ENCODE measurements at regions not wholly inside any gene's neighbourhood (a gene's known extent, or its start where the extent isn't known, plus 50 kb on each side); places are given as distances from the start of the nearest gene placed in this dataset.

- H3K36me3 ChIP-seq = no peaks in the 10 kb centered on the region
- no peaks in the 10 kb centered on the region for H3K4me1 ChIP-seq
- 85 to 88% methylated on average over 2 of the region's 2 CpGs for WGBS, 2 donors
- no peak overlapping the region for H3K27ac ChIP-seq
- H3K27me3 ChIP-seq = no peaks in the 10 kb centered on the region
- intact Hi-C loops (cut with DNase I) = no loop called here
- H3K4me3 ChIP-seq (replicated peaks in 1 of 3) = no peak overlapping the region
- DNase-seq = no peak
- H3K9me3 ChIP-seq = no peaks in the 10 kb centered on the region
- TF ChIP-seq POLR2A (IDR thresholded peaks at IDR 0.05) = no peak
- TF ChIP-seq, protein P1, sequence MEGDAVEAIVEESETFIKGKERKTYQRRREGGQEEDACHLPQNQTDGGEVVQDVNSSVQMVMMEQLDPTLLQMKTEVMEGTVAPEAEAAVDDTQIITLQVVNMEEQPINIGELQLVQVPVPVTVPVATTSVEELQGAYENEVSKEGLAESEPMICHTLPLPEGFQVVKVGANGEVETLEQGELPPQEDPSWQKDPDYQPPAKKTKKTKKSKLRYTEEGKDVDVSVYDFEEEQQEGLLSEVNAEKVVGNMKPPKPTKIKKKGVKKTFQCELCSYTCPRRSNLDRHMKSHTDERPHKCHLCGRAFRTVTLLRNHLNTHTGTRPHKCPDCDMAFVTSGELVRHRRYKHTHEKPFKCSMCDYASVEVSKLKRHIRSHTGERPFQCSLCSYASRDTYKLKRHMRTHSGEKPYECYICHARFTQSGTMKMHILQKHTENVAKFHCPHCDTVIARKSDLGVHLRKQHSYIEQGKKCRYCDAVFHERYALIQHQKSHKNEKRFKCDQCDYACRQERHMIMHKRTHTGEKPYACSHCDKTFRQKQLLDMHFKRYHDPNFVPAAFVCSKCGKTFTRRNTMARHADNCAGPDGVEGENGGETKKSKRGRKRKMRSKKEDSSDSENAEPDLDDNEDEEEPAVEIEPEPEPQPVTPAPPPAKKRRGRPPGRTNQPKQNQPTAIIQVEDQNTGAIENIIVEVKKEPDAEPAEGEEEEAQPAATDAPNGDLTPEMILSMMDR (IDR thresholded peaks at IDR 0.05) = no peak
These were observed 65.9 kb upstream of the FSTL5 start for GRCh38 chr4:162229670-162230069.

DNA sequence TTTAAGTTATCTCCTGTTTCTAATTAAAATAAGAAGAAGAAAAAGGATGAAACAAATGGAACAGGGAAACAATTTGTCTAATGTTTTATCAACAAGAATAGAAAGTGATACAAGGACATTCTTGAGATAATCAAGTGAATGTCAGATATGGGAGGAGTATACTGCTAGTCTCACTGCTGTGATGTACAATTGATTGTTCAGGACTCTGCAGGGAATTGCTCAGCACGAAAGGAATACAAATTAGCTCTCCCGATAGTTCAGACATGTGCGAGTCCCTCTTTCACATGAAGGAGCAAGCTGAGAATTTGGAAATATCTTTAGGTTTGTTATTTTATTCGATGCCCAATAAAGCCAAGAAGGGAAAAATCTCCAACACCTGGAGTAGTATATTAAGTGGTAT, 57.3 kb upstream of the FSTL5 start:
- no peaks in the 10 kb centered on the region for H3K27me3 ChIP-seq
- no peak for DNase-seq
- TF ChIP-seq, protein P1 (IDR thresholded peaks at IDR 0.05) = no peak
- no peak for TF ChIP-seq POLR2A (IDR thresholded peaks at IDR 0.05)
- intact Hi-C loops (cut with DNase I) = no loop called here
- no peaks in the 10 kb centered on the region for H3K4me1 ChIP-seq
- no peak overlapping the region for H3K4me3 ChIP-seq (replicated peaks in 1 of 3)
- 84 to 88% methylated on average over 4 of the region's 4 CpGs for WGBS, 2 donors
- H3K9me3 ChIP-seq = no peaks in the 10 kb centered on the region
- H3K36me3 ChIP-seq = no peaks in the 10 kb centered on the region
- H3K27ac ChIP-seq = no peak overlapping the region
